Activated CD8-positive, alpha-beta memory T cell treated with anti-CD3 and anti-CD28 coated beads, Interleukin-2, amount 10 ng/mL, durations not matched to agents 7 days and 5 days (primary cell): ENCODE measurements at regions not wholly inside any gene's neighbourhood (a gene's known extent, or its start where the extent isn't known, plus 50 kb on each side); places are given as distances from the start of the nearest gene placed in this dataset.
"Not testable (repeated sequence)": the region's sequence is repeated elsewhere in the genome, so short reads cannot be mapped to it uniquely, and the experiment has no call there.

Experiments
- ATAC-seq: fragments of 150-1000 bp; cut with Tn5 transposase; one replicate; pipeline ENCODE4 v1.10.0; 2021; ENCODE audit warnings: moderate library complexity
- CTCF ChIA-PET: fragments of 350-600 bp; sonication (Branson Sonifier 250); formaldehyde crosslinking; loops from one replicate; lab custom pipeline; 2021; ENCODE audit warnings: antibody characterized with exemption; lab: Charles Lee
- DNase-seq: peaks from one replicate; pipeline ENCODE4 v3.0.0-alpha.2; 2020
- H3K27ac Mint-ChIP-seq: one replicate; pipeline ENCODE4 v1.8.0; 2021; ENCODE audit warnings: mild to moderate bottlenecking, mixed read lengths
- H3K27me3 Mint-ChIP-seq: one replicate; pipeline ENCODE4 v1.8.0; 2021; ENCODE audit warnings: mixed read lengths
- H3K36me3 Mint-ChIP-seq: one replicate; pipeline ENCODE4 v1.8.0; 2021; ENCODE audit warnings: mild to moderate bottlenecking, mixed read lengths
- H3K4me1 Mint-ChIP-seq: one replicate; pipeline ENCODE4 v1.8.0; 2021; ENCODE audit warnings: mixed read lengths
- H3K4me3 Mint-ChIP-seq: one replicate; pipeline ENCODE4 v1.8.0; 2021; ENCODE audit warnings: mild to moderate bottlenecking, moderate library complexity, mixed read lengths
- H3K9me3 Mint-ChIP-seq: one replicate; pipeline ENCODE4 v1.8.0; 2022; ENCODE audit warnings: low read depth, mixed read lengths

DNA sequence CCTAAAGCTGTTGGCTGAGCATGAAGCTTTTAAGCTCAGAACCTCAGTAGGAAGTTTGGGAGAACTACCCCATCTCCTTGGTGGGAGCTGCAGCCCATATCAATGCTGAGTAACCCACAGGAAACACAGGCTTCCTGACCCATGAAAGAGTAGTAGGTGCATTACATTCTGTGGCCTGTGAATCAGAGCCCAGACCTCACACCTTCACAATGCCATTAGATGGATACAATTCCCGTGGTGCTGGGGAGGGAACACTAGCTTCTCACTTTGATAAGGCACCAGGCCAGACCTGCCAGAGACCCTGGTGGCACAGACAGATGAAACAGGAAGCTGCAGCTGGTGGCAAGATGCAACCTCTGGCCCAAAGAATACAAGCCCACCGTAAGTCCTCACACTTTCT, 308.8 kb downstream of the NPHP4 start:
- Mint-ChIP-seq H3K27me3 (no peaks in the 10 kb centered on the region), H3K4me1 (peaks cover 7% of the 10 kb centered on the region), H3K9me3 (no peaks in the 10 kb centered on the region), H3K36me3 (no peaks in the 10 kb centered on the region), H3K27ac (no peak overlapping the region), H3K4me3 (no peak overlapping the region)
- ATAC-seq (no peak), DNase-seq (no peak)
- CTCF ChIA-PET: no interaction called here

DNA sequence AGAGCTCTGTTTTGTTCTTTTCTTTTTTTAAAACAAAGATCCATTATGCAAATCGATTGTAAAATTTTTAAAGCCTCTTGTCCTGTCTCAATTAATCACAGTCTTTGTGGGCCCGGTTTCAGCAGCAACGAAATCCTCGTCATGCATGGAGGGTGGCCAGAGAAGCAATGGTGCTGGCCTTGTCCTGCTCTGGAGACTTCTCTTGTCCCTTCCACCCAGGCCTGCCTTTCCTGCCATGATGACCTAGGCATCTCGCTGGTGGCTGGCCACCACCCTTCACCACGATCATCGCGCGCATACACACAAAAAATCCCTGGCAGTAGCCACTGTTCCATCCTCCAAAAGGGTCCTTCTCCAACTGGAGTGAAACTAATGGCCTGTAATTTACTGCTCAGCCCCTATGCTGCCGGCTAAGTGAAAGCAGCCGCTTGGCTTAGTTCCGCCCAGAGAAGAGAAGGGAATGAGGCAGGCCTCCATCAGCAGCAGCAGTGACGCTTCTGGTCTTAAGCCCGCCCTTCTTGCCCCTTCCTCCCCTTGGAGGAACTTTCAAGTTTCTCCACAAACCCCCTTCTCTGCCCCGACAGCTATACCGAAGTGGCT, 309.5 kb downstream of the NPHP4 start:
- ATAC-seq: no peak
- H3K4me3 Mint-ChIP-seq: no peak overlapping the region
- H3K9me3 Mint-ChIP-seq: no peaks in the 10 kb centered on the region
- CTCF ChIA-PET: no interaction called here
- no peak overlapping the region for H3K27ac Mint-ChIP-seq
- peaks cover 7% of the 10 kb centered on the region for H3K4me1 Mint-ChIP-seq
- DNase-seq: no peak
- no peaks in the 10 kb centered on the region for H3K36me3 Mint-ChIP-seq
- H3K27me3 Mint-ChIP-seq: no peaks in the 10 kb centered on the region

DNA sequence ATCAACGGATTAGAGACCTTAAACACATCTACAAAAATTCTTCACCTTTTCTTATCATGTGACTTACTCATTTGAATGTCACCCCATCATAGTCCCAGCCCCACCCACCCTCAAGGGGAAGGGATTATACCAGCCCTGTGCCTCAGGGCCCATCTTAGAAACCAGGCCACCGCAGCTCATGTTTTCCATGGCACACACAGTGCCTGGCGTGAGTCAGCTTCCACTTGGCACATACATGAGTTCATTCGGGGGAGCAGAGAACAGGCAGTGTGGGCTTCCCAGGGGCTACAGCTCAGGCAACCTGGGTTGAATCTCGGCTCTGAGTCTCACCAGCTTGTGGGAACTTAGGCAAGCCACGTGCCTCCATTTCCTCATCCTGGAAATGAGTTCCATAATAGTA, 310.6 kb downstream of the NPHP4 start:
- Mint-ChIP-seq H3K4me1 (peaks cover 7% of the 10 kb centered on the region), H3K27me3 (no peaks in the 10 kb centered on the region), H3K9me3 (no peaks in the 10 kb centered on the region), H3K4me3 (no peak overlapping the region), H3K36me3 (no peaks in the 10 kb centered on the region), H3K27ac (no peak overlapping the region)
- ATAC-seq: no peak
- CTCF ChIA-PET: no interaction called here
- no peak for DNase-seq

DNA sequence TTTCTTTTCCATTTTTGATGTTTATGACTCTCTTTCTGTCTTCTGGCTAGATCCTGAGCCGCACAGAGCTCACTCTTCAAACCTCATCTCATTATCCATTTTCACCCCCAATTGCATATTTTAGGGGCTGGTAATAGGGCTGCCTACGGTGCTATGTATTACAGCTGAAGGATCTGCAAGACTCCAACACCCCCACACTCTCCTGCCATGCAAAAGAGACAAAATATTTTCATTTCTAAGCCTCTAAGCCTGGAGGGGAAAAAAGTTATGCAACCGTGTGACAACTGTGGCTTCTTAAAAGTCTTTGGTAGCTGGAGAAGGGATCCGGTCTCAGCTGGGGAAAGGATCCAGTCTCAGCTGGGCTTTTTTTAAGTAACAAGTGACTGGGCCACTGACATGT, 311.6 kb downstream of the NPHP4 start:
- Mint-ChIP-seq H3K27ac (no peak overlapping the region), H3K36me3 (no peaks in the 10 kb centered on the region), H3K9me3 (no peaks in the 10 kb centered on the region), H3K4me3 (no peak overlapping the region), H3K4me1 (peaks cover 7% of the 10 kb centered on the region), H3K27me3 (peaks cover 2% of the 10 kb centered on the region)
- DNase-seq: no peak
- CTCF ChIA-PET: no interaction called here
- ATAC-seq: no peak

DNA sequence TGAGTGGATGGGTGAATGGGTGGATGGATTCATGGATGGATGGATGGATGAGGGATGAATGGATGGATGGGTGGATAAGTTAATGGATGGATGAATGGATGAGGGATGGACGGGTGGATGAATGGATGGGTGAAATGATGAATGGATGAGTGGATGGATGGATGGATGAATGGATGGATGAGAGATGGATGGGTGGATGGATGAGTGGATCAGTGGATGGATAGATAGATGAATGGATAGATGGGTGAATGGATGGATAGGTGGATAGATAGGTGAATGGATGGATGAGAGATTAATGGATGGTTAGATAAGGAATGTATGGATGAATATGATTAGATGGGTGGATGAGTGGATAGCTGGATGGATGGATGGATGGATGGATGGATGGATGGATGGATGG, 313.5 kb downstream of the NPHP4 start:
- no peak overlapping the region for H3K27ac Mint-ChIP-seq
- H3K36me3 Mint-ChIP-seq: peaks cover 5% of the 10 kb centered on the region
- H3K27me3 Mint-ChIP-seq: peaks cover 2% of the 10 kb centered on the region
- H3K4me3 Mint-ChIP-seq: no peak overlapping the region
- H3K9me3 Mint-ChIP-seq: peaks cover 7% of the 10 kb centered on the region
- DNase-seq (no peak), ATAC-seq (no peak)
- CTCF ChIA-PET: no interaction called here
- peaks cover 7% of the 10 kb centered on the region for H3K4me1 Mint-ChIP-seq

DNA sequence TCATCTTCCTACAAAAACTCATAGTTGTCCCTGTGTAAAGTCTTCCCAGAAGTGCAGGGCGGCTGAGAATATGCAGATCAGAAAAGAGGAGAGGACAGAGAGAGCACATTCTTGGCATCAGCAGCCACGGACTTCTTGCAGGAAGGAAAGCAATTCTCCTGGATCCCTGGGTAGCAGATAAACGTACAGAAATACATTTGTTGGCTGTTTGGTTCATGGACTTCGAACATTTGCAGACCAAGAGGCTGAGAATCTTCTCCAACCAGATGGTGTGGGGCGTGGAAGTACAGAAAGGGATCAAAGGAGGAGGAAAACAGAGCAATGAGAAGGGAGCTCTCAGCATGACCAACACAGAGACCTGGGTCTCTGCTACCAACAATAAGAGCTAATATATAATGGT, 319.9 kb downstream of the NPHP4 start:
- H3K36me3 Mint-ChIP-seq, H3K27me3 Mint-ChIP-seq, DNase-seq, H3K4me3 Mint-ChIP-seq, CTCF ChIA-PET, H3K27ac Mint-ChIP-seq, ATAC-seq: not testable (repeated sequence)
- Mint-ChIP-seq H3K4me1 (peaks cover 12% of the 10 kb centered on the region), H3K9me3 (peaks cover 11% of the 10 kb centered on the region)

DNA sequence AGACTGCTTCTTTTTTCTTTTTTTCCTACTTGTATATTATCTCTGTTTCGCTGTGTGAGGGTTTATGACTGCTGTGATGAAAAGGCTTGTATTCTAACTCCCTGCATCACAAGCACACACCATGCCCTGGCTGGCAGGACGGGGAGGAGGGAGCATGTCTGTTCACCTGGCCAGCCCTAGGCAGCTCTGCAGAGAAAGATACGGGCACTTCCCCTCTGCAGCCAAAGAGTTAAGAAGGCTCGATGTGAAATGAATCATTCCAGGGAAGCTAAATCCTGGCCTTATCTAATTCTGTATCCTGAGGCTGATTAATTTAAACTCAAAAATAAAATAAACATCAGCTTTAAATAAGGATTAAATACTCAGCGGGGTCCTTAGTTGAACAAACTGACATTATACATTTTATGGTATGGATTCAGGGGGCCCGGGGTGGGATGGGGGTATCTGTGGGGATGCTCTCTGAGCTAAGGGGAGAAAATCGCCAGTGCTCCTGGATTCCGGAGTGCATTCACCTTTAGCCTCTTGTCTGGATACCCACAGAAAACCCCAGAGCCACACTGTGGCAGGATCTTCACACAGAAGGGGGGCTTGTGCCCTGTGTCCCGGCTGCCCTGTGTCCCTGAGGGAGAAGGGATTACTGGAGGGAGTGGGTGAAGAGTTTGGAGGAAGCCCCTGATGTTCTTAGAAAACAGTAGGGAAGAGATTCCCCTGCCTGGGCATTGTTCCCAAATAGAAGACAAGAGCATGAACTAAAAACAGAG, 321.5 kb downstream of the NPHP4 start:
- peaks cover 11% of the 10 kb centered on the region for H3K9me3 Mint-ChIP-seq
- H3K36me3 Mint-ChIP-seq: peaks cover 5% of the 10 kb centered on the region
- no peak overlapping the region for H3K4me3 Mint-ChIP-seq
- H3K27ac Mint-ChIP-seq: no peak overlapping the region
- peaks cover 25% of the 10 kb centered on the region for H3K4me1 Mint-ChIP-seq
- CTCF ChIA-PET: no interaction called here
- H3K27me3 Mint-ChIP-seq: no peaks in the 10 kb centered on the region
- ATAC-seq (no peak), DNase-seq (no peak)

DNA sequence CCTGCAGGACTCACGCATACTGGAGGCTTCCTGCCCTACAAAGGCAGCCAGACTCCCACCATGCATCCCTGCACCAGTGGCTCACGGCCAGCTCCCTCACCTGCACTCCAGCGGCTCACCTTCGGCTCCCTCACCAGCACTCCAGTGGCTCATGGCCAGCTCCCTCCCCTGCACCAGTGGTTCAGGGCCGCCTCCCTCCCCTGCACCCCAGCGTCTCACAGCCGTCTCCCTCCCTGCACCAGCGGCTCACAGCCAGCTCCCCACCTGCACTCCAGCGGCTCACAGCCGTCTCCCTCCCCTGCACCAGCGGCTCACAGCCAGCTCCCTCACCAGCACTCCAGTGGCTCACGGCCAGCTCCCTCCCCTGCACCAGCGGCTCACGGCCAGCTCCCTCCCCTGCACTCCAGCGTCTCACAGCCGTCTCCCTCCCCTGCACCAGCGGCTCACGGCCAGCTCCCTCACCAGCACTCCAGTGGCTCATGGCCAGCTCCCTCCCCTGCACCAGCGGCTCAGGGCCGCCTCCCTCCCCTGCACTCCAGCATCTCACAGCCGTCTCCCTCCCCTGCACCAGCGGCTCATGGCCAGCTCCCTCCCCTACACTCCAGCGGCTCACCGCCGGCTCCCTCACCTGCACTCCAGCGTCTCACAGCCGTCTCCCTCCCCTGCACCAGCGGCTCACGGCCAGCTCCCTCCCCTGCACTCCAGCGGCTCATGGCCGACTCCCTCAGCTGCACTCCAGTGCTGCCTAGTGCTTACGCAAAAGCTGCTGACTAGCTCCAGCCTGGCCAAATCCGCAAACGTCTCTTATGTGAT, 324.5 kb downstream of the NPHP4 start:
- CTCF ChIA-PET: interaction anchor here (1.0 to 2.4 kb wide), 2 partner anchors 15 to 78 kb away, joined by 4 to 7 read pairs; no protein-coding TSS in a partner anchor
- Mint-ChIP-seq H3K27ac (peak overlapping the region; percentile 86), H3K36me3 (no peaks in the 10 kb centered on the region), H3K4me3 (peak overlapping the region; percentile 47), H3K4me1 (peaks cover 30% of the 10 kb centered on the region), H3K27me3 (no peaks in the 10 kb centered on the region), H3K9me3 (peaks cover 2% of the 10 kb centered on the region)
- DNase-seq (peak; percentile 56), ATAC-seq (peak; percentile 59)

DNA sequence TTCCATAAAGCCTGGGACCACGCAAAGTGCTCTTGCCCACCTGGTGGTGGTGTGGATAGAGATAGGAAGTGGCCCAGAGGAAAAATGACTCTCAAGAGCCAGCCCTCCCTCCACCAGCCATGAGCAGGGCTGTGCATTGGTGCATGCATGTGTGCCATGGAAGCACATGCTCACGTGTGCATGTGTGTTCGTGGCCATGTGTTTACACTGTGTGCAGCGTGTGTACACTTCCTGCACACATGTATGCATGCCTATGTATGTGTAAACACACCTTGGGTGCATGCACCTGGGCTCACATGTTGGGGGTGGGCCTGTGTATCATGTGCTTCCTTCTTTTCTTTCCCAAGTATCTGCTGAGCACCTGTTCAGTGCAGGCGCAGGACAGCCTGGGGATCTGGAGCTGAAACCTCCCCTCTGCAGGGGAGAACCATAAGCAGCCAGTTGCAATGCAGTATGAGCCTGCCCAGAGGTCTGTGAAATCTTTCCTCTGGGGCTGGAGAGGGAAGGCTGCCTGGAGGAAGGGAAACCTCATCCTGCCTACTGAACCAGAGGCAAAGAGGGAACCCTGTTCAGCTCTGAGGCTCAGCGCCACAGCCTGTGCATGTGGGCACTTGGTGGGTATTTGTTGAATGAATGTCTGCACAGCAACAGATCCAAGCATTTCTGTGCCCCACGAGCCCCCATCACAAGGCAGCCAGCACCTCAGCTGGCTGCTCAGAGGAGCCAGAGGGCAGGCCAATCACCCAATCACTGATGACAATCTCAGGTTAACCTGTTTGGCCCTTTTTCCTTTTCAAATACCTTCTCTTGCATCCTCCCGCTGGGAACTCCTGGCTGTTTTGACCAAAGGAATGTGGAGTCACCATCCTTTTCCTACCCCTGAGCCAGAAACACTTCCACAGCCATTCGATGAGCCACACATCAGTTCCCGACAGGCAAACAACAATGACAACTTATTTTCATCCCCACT, 327.0 kb downstream of the NPHP4 start:
- H3K36me3 Mint-ChIP-seq: no peaks in the 10 kb centered on the region
- no peak for DNase-seq

DNA sequence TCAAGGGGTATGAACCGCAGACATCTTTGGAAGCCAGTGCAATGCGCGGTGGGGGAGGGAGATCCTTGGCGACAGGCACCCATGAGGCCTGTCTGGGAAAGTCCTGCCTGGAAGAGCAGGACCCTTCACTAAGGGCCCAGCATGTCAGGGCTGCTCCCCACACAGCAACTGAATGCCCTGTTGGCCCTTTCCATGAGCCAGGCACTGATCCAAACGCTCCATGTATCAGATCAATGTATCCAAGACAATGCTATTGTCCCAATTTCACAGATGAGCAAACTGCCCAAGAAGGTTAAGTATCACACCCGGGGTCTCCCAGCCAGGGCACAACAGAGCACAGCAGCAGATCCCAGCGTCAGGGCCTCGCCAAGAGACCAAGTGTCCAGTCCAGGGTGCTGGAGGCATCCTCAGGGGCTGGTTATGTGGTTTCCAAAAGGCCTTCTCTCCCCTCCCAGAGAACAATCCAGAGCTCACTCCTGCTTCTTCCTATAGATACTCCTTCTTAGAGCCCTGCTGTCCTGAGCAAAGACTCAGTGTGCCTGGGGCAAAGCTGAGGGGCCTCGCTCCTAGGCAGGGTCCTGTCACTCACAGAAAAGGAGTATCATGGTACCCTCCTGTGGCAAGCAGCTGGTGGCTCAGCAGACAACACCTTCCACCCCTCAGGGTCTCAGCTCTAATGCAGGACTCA, 328.0 kb downstream of the NPHP4 start:
- Mint-ChIP-seq H3K4me3 (no peak overlapping the region), H3K36me3 (no peaks in the 10 kb centered on the region), H3K4me1 (peaks cover 30% of the 10 kb centered on the region), H3K27ac (no peak overlapping the region), H3K27me3 (no peaks in the 10 kb centered on the region), H3K9me3 (no peaks in the 10 kb centered on the region)
- no peak for ATAC-seq
- no peak for DNase-seq
- CTCF ChIA-PET: no interaction called here

More for the DNA sequence above, 327.0 kb downstream of the NPHP4 start:
- ATAC-seq: no peak
- H3K4me3 Mint-ChIP-seq: no peak overlapping the region
- no peaks in the 10 kb centered on the region for H3K27me3 Mint-ChIP-seq
- CTCF ChIA-PET: no interaction called here
- no peak overlapping the region for H3K27ac Mint-ChIP-seq
- H3K9me3 Mint-ChIP-seq: no peaks in the 10 kb centered on the region
- peaks cover 30% of the 10 kb centered on the region for H3K4me1 Mint-ChIP-seq

DNA sequence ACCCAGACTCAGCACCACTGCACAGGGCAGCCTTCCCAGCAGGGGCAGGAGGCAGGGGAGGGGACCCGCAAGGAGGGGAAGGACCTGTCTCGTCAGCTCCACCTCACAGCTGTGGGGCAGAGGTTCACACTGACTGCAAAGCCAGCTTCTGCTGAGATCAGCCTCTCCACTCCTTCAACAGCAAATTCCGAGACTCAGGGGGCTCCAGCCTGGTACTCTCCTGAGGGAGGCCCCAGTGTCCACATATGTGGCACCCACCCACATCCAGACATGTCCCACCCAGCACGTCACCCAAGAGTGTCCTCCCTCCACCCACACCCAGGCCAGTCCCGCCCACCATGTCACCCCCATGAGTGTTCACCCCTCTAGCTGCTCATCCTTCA, 329.5 kb downstream of the NPHP4 start:
- Mint-ChIP-seq H3K36me3 (no peaks in the 10 kb centered on the region), H3K4me3 (no peak overlapping the region), H3K9me3 (no peaks in the 10 kb centered on the region), H3K27ac (no peak overlapping the region), H3K27me3 (no peaks in the 10 kb centered on the region), H3K4me1 (peaks cover 22% of the 10 kb centered on the region)
- CTCF ChIA-PET: no interaction called here
- DNase-seq (no peak), ATAC-seq (no peak)

DNA sequence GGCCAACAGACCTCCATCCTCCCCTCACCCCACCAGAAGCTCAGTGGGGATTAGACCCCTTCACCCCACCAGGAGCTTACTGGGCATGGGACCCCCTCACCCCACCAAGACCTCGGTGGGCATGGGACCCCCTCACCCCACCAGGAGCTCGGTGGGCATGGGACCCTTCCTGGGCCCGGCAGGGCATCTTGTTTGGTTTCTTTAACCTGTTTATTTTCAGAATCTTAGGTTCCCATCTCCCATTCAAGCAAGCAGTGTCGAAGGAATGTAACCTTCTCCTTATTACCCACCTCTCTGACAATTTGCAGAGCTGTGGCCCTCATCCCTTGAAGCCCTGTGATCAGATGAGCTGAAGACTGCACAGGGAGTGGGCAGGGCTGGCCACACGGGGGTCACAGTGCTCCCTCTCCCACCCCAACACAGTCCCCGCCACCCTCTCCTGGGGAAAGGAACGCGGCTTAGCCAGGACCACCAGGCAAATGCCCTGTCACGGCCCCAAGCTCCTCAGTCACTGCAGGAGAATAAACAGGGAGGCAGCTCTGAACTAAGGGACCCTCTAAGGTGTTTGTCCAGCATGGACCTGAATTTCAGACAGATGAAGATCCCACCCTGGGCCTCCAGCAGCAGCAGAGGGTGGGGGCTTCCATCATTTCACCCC, 330.0 kb downstream of the NPHP4 start:
- DNase-seq (no peak), ATAC-seq (no peak)
- CTCF ChIA-PET: no interaction called here
- no peak overlapping the region for H3K4me3 Mint-ChIP-seq
- H3K27ac Mint-ChIP-seq: no peak overlapping the region
- H3K27me3 Mint-ChIP-seq: no peaks in the 10 kb centered on the region
- no peaks in the 10 kb centered on the region for H3K36me3 Mint-ChIP-seq
- peaks cover 17% of the 10 kb centered on the region for H3K4me1 Mint-ChIP-seq
- H3K9me3 Mint-ChIP-seq: no peaks in the 10 kb centered on the region
